ENCODE measurements at regions not wholly inside any gene's neighbourhood (a gene's known extent, or its start where the extent isn't known, plus 50 kb on each side); places are given as distances from the start of the nearest gene placed in this dataset.

- no peak for DNase-seq
- TF ChIP-seq POLR2A (IDR thresholded peaks at IDR 0.05) (no peak), CTCF (IDR thresholded peaks at IDR 0.05) (no peak), EP300 (IDR thresholded peaks at IDR 0.05) (no peak)
- H3K4me1 ChIP-seq (ENCODE audit: insufficient read depth) = no peaks in the 10 kb centered on the region
- no peak overlapping the region for H3K4me3 ChIP-seq
- intact Hi-C loops (cut with DNase I) = no loop called here
- H3K36me3 ChIP-seq = no peaks in the 10 kb centered on the region
- H3K27ac ChIP-seq = no peak overlapping the region
- WGBS, 3 donors = 48 to 61% (median 55%) methylated on average over 1 of the region's 1 CpG
- H3K9me3 ChIP-seq = no peaks in the 10 kb centered on the region
- no peaks in the 10 kb centered on the region for H3K27me3 ChIP-seq
Observed at GRCh38 chrX:30941898-30942297, 52.8 kb upstream of the TAB3 start.

GRCh38 chrX:30939928-30940327 lies 50.9 kb upstream of the TAB3 start:
- no peaks in the 10 kb centered on the region for H3K9me3 ChIP-seq
- H3K4me3 ChIP-seq = no peak overlapping the region
- no peak for TF ChIP-seq EP300 (IDR thresholded peaks at IDR 0.05)
- no peak for TF ChIP-seq CTCF (IDR thresholded peaks at IDR 0.05)
- no peak for TF ChIP-seq POLR2A (IDR thresholded peaks at IDR 0.05)
- H3K27ac ChIP-seq = no peak overlapping the region
- no peaks in the 10 kb centered on the region for H3K27me3 ChIP-seq
- DNase-seq = no peak
- WGBS, 3 donors = 63 to 70% (median 65%) methylated on average over 4 of the region's 4 CpGs
- H3K36me3 ChIP-seq = no peaks in the 10 kb centered on the region
- intact Hi-C loops (cut with DNase I) = no loop called here
- H3K4me1 ChIP-seq (ENCODE audit: insufficient read depth) = no peaks in the 10 kb centered on the region

Measured in ovary (tissue), 7 donors.